SK-N-DZ (cell line): ENCODE measurements at regions not wholly inside any gene's neighbourhood (a gene's known extent, or its start where the extent isn't known, plus 50 kb on each side); places are given as distances from the start of the nearest gene placed in this dataset.

ENCODE experiments used
- DNase-seq: peaks from one replicate; pipeline ENCODE4 v3.0.0-alpha.2; 2015; ENCODE audit warnings: low spot score

DNA sequence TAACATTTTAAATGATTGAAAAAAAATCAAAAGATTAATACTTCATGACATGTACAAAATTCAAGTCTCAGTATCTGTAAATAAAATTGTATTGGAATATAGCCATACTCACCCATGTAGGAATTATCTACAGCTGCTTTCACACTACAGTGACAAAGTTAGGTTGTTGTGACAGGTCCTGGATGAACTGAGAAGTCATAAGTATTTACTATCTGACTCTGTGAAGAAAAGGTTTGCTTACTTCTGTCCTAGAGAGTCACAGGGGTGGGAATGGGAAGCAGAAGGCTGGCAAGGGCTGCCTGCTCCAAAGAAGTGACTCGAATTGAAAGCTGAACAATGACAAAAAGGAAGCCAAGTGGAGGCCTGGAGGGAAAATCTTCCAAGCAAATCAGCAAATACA is 155.2 kb downstream of the SLC30A10 start:
- no peak for DNase-seq

DNA sequence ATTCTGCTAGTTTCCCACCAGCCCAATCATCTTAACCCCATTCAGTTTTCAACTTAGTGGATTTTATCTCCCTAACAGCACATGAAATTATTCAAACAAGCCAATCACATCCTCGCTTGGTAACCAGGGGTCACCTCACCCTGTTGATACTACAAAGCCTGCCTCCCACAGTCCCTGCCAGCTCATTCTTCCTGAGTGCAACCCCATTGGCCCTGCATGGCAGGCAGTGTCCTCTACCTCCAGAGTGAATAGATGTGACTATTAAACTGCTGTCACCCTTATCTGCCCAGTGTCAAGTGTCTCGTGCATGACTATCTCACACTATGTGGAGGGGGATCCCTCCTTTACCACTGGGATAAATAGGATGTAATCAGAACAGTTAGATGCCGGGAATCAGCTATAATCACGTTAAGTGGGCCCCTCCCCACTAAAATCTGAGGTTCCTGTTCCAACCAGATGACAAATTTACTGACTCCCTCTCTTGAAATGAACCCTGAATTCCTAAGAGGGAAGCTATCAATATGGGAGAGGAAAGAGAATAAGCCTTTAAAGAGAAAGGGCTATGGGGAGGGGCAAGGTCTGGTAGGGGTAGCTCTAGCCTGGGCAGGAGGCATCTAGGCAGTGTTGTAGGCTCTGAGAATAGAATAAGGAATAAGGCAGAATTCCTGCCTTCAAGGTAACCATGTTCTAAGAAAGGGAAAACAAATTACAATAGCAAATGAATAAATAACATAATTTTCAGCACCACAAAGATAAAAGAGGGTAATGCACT is 155.9 kb downstream of the SLC30A10 start:
- peak; percentile 16 for DNase-seq

DNA sequence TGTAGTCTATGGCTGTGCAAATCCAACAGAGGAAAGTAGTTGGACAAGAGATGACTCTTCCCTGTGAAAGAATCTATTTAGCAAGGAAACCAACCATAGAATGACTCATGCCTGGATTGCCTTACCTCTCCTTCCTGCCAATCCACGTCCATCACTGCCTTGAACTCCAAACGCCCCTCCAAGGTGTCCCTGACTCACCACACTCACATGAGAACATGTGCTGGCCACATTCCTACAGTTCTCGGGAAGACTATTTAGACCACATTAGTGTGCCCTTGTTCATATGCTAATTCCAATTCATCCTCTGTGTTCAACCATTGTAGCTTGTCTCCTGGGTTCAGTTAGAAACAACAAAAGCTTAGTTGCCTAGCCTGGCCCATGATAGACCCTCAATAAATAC is 157.3 kb downstream of the SLC30A10 start:
- DNase-seq: no peak

DNA sequence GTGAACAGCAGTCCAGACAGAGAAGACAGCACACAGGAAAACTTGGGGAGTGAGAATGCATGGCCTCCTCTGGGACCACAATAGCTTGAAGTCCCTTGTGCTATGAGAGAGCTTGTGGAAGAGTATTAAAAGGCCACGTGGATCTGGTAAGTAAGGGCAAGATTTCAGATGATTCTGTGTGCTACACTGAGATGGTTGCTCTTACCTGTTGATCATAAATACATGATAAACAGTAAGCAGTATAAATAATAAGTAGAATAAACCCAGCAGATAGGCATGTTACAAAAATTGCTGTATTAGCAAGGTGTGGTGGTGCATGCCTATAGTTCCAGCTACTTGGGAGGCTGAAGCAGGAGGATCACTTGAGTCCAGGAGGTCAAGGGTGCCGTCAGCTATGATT is 150.4 kb upstream of the ZC3H11B start:
- DNase-seq: no peak

DNA sequence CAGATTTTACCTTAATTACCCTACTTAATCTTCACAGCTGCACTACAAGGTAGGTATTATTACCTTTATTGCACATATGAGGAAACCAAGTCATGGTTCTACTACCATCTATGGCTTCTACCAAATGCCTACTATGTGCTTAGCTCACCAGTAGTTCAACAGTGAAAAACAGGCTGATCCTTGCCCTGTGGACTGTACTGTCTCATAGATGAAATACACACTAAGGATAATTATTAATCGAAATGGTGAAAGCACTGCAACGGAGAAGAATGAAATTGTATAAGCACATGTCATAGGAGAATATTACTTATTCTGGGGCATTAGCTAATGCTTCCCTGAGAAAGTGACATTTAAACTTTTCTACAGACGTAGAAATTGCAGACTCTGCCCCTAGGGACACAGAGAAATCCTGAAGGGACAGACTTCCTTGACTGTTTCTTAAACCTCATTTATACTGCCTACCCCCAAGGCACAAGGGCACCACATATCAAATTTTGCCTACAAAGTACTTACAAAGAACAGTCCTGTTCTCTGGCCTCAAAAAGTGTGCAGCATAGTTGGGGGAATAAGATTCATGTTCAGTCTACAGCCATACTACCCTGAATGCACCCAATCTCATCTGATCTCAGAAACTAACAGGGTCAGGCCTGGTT is 148.4 kb upstream of the ZC3H11B start:
- DNase-seq: no peak

DNA sequence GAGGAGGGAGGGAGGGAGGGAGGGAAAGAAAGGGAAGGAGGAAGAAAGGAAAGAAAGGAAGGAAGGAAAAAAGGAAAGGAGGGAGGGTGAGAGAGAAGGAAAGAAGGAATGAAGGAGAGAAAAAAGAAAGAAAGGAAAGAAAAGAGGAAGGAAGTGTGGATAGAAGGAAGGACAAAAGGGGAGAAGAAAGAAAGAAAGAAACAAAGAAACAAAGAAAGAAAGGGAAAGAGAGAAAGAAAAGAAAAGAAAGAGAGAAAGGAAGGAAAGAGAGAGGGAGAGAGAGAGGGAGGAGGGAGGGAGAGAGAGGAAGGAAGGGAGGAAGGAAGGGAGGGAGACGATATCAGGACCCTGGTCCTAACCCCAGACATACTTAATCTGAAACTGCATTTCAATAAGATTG is 146.2 kb upstream of the ZC3H11B start:
- DNase-seq: no peak

DNA sequence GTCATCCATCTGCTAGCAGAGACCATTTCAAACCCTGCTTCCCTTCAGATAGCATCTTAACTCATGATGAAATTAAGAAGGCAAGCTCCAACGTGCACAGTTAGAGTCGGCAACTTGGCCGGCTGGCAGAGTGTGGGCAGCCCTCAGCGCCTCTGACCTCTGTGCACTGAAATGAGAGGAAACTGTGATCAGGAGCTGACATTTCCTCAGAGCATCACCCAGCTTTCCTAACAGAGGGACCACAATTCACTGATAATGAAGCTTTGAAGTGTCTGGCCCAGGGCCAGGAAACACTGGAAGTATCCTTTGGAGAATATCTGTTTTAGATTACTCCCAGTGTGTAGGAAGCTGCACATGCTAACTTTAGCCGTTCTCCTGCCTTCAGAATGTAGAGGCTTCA is 145.0 kb upstream of the ZC3H11B start:
- peak; percentile 89 for DNase-seq

DNA sequence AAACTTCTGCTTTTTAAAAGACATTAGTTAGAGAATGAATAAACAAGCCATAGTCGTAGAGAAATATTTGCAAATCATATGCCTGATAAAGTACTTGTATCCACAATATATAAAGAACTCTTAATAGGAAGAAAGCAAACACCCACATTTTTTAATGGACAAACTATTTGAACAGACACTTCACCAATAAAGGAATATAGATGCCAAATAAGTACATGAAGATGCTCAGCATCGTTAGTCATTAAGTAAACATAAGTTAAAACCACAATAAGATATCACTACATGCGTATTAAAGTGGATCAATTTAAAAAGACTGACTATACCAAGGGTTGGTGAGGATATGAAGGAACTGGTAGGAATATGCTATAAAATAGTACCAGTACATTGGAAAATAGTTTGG is 142.3 kb upstream of the ZC3H11B start:
- no peak for DNase-seq

DNA sequence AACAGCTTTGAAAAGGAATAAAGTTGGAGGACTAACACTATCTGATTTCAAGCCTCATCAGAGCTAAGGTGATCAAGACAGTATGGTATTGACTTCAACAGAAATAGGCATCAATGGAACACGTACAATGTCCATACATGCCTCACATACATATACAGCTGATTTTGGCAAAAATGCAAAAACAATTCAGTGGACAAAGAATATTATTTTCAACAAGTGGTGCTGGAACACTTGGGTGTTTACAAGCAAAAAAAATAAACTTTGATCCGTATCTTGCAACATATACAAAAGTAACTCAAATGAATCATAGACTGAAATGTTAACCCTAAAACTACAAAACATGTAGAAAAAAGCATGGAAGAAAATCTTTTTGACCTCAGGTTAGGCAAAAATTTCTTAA is 141.9 kb upstream of the ZC3H11B start:
- DNase-seq: no peak

DNA sequence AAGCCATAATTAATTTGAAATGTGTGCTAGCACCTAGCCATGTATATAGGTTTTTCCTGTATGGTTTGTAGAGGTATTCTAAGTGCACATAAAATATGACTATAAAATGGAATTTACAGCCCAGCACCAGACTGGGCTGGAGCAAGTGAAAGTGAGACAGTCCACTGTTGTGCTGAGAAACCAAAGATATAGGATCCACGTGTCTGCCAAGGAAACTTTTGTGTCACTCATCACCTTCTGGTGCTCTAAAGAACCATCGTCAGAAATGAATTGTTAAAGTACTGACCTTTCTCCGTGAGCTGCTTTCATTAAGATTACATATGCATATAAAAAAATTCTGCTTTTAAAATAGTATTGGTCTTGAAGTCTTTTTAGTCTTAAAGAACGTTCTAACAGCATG is 141.0 kb upstream of the ZC3H11B start:
- no peak for DNase-seq

DNA sequence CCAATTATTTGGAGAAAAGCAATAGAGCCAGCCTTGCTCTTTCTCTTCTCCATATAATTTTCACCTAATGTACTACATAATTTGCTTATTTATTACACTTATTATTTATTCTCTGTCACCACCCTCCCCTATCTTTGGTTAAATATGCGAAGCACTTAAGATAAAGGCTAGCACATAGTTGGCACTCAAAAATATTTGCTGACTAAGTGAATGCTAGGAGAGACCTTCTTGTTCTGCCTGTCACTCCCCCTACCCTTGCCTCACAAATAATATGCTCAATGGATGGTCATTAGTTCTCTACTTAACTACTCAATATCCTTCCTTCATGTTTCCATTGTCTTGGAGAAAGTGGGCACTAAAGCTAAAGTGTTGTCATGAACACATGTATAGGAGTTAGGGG is 139.7 kb upstream of the ZC3H11B start:
- no peak for DNase-seq

DNA sequence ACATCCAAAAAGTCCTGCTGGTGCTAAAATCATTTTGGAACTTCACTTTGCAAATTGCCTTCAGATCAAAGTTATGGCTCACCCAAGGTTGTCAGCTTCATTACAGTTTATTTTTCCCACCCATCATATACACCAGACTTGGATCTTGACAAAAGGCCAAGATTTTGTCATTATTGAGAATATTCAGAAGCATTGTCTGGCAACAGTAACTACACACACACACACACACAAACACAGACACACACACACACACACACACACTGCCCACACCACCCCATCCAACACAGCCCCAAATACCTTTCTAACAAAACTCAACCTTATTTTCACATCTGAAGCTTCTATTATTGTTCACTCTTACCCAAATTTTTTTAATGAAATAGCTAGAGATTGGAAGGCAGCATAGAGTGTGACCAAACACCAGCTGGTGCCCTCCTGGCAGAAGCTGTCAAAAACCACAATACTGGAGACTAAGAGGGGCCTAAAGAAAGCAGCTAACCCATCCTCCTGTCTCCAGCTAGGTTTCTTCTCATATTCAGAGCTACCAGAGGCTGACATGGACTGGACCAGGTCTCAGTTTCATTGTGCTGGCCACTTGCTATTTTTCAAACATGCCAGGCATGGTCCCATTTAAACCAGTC is 139.1 kb upstream of the ZC3H11B start:
- no peak for DNase-seq

DNA sequence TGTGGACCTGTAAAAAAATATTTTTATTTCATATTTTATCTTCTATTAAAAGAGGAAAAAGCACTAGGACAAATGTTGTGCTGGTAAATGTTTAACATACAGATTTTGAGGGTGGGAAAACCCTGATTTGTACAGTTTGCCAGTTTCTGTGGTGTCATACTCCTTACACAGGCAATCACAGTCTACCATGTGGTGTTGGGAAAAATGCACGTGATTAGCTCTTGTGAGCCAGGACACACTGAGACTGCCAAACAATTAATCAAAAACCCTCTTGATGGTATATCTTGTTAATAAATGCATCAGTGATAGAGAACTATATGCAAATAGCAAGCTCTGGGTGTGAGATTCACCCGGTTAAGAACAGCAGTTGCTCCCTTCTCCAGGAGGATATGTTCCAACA is 136.5 kb upstream of the ZC3H11B start:
- no peak for DNase-seq

DNA sequence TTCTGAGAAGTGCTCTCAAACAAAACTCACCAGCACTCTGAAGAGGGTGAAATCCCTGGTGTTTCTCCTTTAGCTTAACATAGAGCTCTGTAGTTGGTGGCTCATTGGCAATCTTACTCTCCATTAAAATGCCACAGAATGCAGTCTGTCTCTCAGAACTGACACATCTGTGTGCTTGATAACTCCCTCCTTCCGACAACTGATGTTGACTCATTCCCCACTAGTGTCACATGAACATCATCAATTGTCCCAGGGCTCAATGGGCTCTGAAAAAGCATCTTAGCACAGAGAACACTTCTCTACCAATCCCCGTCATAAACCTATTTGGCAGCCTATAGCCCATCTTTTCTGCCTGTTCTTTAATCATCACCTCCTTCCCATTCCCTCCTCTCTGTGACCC is 133.2 kb upstream of the ZC3H11B start:
- DNase-seq: no peak

DNA sequence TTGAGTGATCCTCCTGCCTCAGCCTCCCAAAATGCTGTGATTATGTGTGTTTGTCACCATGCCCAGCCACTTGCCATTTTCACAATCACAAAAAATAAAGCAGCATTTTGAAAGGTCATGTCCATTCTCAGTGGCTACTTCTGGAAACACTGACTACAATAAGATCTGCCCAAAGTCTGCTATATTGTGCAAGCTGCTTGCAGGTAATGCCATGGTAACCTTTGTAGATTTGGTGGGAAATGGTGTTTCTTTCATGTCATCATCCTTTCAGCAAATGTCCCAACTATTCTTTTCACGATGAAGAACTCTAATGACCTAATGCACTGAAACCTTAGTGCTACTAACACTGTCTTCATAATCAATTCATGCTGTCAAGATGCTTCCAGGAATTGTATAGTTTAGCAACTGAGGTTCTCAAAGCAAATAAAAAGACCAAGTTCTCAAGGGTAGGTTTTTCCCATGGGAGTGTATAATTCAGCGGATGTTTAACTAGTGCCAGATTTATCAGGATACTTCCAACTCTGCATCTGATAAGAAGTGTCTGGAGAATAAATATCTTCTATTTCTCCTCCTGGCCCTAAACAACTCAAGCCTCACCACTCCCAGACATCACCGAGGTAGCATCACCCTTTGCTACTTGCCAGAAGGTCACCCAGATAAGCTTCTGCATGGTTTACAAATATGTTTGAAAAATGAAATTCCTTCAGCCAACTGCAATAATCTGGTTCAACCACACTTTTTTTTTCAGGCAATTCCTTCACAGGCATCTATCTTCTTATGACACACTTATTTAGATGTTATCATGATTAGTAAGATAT is 132.0 kb upstream of the ZC3H11B start:
- no peak for DNase-seq

DNA sequence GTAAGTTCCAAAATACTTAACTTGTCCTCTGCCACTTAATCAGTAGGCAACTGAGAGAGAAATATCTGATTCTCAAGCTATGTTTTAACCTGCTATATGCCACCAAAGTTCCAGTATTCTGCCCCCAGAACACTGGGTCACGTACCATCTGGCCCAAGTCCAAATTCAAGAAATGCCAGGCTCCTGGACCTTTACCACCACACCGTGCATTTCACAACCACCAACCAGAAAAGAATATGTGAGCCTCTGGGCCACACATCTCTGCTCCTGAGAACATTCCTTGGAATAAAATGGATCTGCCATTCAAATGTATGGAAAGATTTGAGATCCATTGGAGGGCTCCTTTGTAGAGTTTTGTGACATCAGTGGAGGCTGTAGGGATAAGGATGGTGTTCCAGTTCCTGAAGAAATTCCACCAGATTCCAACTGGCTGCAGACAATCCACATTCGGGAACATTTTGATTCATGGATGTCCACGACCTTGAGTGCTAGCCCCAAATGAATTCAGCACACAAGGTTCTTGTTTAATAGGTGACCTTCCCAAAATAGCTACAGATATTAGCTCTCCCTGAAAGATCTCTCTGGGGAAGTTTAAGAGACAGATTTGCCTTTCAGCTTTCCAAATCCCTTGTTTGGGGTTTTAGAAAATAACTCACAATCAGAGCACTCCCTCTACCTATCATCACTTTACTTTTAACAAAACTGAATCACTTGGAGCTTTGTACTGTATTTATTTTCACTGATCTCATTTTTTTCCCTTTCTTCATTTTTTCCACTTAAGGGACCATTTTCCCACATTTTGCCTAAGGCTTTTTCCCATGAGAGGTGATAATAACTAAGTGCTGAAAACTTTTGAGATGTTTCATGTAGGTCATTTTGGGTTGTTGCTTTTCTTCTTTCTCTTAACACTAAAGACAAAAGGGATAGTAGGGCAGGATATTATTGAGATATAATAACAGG is 128.4 kb upstream of the ZC3H11B start:
- DNase-seq: no peak

DNA sequence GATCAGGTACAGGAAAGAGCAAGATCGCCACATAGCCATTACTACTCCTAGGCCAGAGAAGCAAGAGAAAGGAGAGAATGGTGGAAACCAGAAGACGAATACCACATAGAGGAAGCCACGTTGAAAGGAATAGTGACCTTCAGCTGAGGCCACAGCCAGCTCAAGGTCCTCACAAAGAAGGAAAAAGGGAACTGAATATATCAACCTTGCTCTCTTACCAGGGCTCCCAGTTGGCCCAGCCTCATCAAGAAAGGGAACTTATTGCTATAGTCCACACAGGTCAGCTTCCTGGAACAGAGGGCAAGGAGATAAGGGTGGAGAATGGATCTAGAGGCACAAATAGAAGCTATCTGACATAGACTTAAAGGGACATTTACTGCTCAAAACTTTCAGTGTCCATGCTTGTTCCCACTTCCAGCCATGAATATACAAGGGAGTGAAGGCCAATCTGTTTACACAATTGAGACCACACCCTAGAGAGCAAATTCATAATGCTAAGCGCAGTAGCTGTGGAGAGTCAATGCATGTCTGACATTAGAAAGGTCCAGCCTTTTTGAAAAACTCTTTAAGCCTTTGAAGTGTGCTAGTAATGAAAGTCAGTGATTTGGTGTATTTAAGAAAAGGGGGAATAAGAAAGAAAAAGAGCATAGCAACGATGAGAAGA is 120.7 kb upstream of the ZC3H11B start:
- DNase-seq: no peak

DNA sequence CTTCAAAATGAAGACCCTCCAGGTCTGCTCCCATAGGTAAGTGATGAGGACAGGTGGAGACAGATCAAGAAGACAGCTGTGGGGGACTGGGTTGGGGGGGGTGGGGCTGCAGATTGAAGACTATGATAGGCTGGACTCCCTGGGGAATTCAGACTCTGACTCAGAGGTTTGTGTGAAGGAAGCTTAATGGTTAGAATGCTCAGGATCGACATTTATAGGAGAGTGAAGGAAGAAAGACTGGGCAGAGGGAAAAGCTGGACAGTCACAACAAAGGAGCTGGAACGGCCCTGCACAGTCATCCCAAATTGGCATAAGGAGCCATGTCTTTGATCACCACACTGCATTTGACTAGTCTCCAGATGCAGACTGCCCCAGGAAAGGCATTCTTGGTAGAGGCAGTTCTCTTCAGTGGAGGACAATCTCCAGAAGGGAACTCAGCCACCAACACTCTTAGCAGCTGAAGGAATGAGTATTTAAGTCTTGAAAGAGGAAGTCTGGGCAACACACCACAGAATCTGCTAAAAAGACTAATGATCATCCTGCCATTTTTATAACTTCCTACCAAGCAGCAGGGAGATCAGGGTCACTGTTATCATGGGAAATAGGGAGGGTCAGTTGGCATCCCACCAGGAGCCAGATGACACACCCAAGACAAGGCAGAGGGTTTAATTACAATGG is 120.0 kb upstream of the ZC3H11B start:
- DNase-seq: no peak

DNA sequence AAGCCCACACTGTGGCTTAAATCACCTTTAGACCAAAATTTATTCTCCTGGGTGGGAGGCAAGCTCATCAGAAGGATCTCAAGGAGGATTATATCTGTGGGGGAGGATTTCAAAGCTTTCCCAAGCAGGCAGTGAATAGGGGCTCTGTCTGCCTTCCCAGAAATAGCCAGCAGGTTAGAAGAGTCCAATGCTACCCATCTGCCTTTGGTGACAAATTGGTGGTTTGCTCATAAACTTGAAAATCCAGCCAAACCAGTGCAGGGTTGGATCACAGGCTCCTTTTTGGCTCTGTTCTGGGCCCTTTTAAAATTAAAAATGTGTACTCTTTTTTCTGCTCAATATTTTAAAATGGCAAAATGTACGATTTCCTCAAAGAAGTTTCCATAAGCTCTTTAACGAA is 118.9 kb upstream of the ZC3H11B start:
- DNase-seq: no peak
